T-helper 17 cell (primary cell): ENCODE measurements at regions not wholly inside any gene's neighbourhood (a gene's known extent, or its start where the extent isn't known, plus 50 kb on each side); places are given as distances from the start of the nearest gene placed in this dataset.

Source experiments
- ATAC-seq: fragments of 150-1000 bp; cut with Tn5 transposase; 2 replicates; pipeline ENCODE4 v1.10.0; 2021; ENCODE audit warnings: mild to moderate bottlenecking, moderate library complexity
- DNase-seq, 3 donors: peaks; one replicate each; pipeline versions ENCODE4 v3.0.0 to v3.0.0-alpha.2; 2020 to 2021
- H3K9me3 ChIP-seq: one replicate; pipeline ENCODE4 v1.7.0; 2013; ENCODE audit warnings: low read length, mild to moderate bottlenecking; ENCODE audit not compliant: control insufficient read depth, poor library complexity, severe bottlenecking
- H3K27ac Mint-ChIP-seq: one replicate; pipeline ENCODE4 v1.8.0; 2022; ENCODE audit warnings: mild to moderate bottlenecking, moderate library complexity, mixed read lengths
- H3K27me3 Mint-ChIP-seq: one replicate; pipeline ENCODE4 v1.8.0; 2022; ENCODE audit warnings: mixed read lengths
- H3K36me3 Mint-ChIP-seq: one replicate; pipeline ENCODE4 v1.8.0; 2022; ENCODE audit warnings: low read depth, mixed read lengths
- H3K4me1 Mint-ChIP-seq: one replicate; pipeline ENCODE4 v1.8.0; 2022; ENCODE audit warnings: mild to moderate bottlenecking, mixed read lengths
- H3K4me3 Mint-ChIP-seq: one replicate; pipeline ENCODE4 v1.8.0; 2022; ENCODE audit warnings: mild to moderate bottlenecking, moderate library complexity, mixed read lengths

DNA sequence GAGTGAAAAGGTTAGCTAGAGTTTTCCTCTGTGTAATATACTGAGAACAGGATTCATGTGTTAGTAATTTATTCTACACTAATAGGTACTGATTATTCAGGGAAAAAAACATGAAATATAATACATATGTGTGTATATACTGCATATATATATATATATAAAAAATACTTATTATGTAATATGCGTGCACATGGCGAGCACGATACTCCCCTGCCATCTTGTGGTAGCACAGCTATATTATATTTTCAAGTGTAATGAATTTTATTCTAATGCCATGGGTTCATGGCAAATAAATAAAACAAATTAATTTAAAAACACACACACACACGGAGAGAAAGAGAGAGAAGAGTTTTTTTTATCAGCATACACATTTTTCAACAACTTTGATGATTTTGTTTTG lies 460.6 kb downstream of the KCNJ2 start:
- H3K9me3 ChIP-seq = no peaks in the 10 kb centered on the region
- no peaks in the 10 kb centered on the region for H3K4me1 Mint-ChIP-seq
- no peak for DNase-seq
- H3K4me3 Mint-ChIP-seq = no peak overlapping the region
- no peak overlapping the region for H3K27ac Mint-ChIP-seq
- H3K36me3 Mint-ChIP-seq = no peaks in the 10 kb centered on the region
- ATAC-seq = no peak
- H3K27me3 Mint-ChIP-seq = peaks cover 18% of the 10 kb centered on the region

DNA sequence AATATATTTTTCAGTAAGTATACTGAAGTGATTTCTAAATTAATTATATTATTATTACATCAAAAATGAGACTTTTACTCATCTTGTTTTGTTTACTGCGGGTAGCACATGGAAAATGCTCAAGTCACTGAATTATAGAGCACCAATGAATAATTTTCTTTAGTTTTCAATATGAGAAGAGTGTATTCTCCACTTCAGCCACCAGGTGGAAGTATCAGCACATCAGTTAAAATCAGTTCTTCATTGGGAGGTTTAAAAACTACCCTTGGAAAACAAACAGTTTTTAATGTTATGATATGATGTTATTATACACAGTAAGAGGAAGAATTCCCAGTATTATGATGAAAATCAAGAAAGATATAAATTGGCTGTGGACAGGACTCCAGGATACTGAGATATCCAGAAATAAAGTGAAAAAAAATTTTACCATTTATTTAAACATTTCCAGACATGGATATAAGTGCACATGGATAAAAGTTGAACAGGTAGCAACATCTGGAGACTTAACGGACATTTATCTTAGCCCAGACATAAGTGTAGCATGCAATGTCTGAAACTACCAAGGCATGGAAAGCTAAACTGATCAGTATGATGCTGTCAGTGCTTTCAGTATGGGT lies 467.3 kb downstream of the KCNJ2 start:
- peaks cover 30% of the 10 kb centered on the region for H3K27me3 Mint-ChIP-seq
- DNase-seq (no peak), ATAC-seq (no peak)
- H3K36me3 Mint-ChIP-seq = no peaks in the 10 kb centered on the region
- H3K4me1 Mint-ChIP-seq = no peaks in the 10 kb centered on the region
- H3K27ac Mint-ChIP-seq = no peak overlapping the region
- no peaks in the 10 kb centered on the region for H3K9me3 ChIP-seq
- no peak overlapping the region for H3K4me3 Mint-ChIP-seq

DNA sequence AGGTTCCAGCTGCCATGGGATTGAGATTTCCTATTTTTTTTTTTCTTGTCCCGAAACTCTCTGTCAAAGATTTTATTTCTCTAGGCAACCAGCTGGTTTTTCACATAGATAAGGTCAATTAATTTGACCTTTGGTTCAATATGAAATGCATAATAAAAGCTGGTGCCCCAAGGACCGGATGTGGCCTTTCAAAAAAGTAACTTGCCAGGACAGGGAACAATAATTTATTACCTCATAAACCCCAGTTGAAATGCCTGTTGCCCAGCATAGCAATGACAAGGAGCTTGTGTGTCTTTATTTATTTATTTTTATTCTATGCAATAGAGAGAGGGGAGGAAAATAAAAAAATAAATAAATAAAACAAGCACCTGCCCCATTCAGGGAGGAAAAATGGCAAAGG lies 472.7 kb downstream of the KCNJ2 start:
- DNase-seq (no peak), ATAC-seq (no peak)
- no peaks in the 10 kb centered on the region for H3K4me1 Mint-ChIP-seq
- H3K27me3 Mint-ChIP-seq = peaks cover 19% of the 10 kb centered on the region
- H3K36me3 Mint-ChIP-seq = no peaks in the 10 kb centered on the region
- H3K4me3 Mint-ChIP-seq = no peak overlapping the region
- H3K9me3 ChIP-seq = no peaks in the 10 kb centered on the region
- H3K27ac Mint-ChIP-seq = no peak overlapping the region

DNA sequence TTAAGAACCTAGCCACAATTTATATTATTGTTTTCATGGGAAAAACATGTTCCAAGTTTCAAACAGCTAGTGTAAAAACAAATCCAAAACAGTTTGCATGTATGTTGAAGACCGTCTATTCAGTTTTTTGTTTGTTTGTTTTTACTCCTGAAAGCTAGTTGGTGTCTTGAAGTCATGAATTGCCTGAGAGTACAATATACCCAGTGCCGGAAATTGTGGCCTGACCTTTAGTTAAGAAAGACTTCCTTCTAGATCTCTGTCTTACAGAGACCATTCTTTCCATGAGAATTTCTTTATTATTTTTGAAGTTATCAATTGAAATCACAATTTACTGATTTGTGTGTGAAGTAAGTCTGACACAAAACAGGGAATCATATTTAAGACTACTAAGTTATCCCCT lies 474.8 kb downstream of the KCNJ2 start:
- no peak for DNase-seq
- H3K36me3 Mint-ChIP-seq = no peaks in the 10 kb centered on the region

DNA sequence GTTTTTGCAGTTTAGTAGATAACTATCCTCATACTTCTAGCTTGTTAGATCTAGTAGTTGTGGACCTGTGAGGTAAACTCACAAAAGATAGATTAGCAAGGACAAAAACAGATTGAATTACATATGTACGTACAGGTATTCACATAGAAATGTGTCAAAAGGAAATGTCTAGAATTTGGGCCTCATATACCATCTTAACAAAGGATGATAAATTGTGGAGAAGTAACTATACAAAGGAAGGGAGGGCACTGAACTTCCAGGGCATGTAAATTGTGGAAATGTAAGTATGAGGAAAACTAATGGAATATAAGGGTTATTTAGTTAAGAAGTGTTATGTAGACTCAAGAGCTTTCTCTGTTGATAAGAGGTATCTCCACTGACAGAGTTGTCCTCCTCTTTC lies 477.3 kb downstream of the KCNJ2 start:
- Mint-ChIP-seq H3K4me1 (no peaks in the 10 kb centered on the region), H3K27ac (no peak overlapping the region), H3K27me3 (peaks cover 15% of the 10 kb centered on the region), H3K36me3 (no peaks in the 10 kb centered on the region), H3K4me3 (no peak overlapping the region)
- ATAC-seq (no peak), DNase-seq (no peak)
- no peaks in the 10 kb centered on the region for H3K9me3 ChIP-seq

More for the DNA sequence above, 474.8 kb downstream of the KCNJ2 start:
- Mint-ChIP-seq H3K27ac (no peak overlapping the region), H3K4me3 (no peak overlapping the region), H3K27me3 (peaks cover 17% of the 10 kb centered on the region), H3K4me1 (no peaks in the 10 kb centered on the region)
- H3K9me3 ChIP-seq = no peaks in the 10 kb centered on the region
- no peak for ATAC-seq

DNA sequence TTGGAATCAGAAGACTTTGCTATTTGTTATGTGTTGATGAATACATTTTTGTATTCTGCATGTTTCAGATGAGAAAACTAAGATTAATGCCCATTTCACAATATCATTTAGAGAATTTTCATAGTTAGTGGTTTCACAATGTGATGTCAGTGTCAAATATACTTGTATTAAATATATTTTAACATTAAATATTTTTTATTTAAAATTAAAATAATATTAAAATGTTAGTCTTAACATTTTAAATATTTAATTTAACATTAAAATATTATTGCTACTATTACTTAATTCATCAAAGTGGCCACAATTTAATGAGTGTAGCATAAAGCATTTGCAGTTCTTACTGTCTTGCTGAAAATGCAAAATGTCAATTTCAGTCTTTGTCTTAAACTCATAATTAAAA lies 478.8 kb downstream of the KCNJ2 start:
- no peak overlapping the region for H3K27ac Mint-ChIP-seq
- H3K27me3 Mint-ChIP-seq = peaks cover 15% of the 10 kb centered on the region
- H3K4me3 Mint-ChIP-seq = no peak overlapping the region
- no peak for ATAC-seq
- H3K9me3 ChIP-seq = no peaks in the 10 kb centered on the region
- H3K36me3 Mint-ChIP-seq = no peaks in the 10 kb centered on the region
- no peaks in the 10 kb centered on the region for H3K4me1 Mint-ChIP-seq
- DNase-seq = no peak

DNA sequence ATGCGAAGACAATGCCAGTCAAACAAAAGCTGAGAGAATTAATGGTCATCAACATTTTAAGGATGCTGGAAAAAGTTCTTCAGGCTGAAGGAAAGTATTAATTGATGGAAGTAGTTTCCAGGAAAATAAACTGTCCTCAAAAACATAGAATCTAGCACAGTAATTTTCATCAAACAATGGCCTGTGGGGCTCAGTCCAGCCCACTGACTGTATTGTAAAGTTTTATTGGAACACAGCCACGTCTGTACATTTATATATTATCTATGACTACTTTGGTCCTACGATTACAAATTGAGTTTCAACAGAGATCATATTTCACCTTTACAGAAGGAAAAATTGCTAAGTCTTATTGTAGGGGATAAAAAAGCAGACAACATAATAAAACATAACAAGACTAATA lies 484.5 kb downstream of the KCNJ2 start:
- no peak for DNase-seq
- no peak for ATAC-seq
- H3K27me3 Mint-ChIP-seq = peaks cover 19% of the 10 kb centered on the region

DNA sequence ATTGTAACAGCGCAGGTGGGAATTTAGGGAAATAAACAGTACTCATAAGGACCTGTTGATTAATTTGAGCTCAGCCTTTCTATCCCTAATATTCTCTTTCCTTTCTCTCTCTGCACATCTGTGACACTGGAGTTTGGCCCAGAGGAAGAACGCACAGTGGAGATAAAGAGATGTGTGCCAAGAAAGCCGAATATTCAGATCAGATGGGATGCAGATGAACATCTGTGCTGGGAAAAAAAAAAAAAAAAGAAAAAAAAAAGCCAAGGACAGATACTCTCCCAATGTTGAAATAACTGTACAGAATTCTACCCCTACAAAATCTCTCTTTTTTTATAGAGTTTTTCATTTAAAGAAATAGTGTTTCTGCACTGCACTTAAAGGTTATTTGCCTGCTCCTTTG lies 485.4 kb downstream of the KCNJ2 start:
- DNase-seq = no peak
- Mint-ChIP-seq H3K36me3 (no peaks in the 10 kb centered on the region), H3K4me1 (no peaks in the 10 kb centered on the region), H3K27me3 (peaks cover 16% of the 10 kb centered on the region), H3K27ac (no peak overlapping the region), H3K4me3 (no peak overlapping the region)
- no peak for ATAC-seq
- H3K9me3 ChIP-seq = no peaks in the 10 kb centered on the region

More for the DNA sequence above, 484.5 kb downstream of the KCNJ2 start:
- Mint-ChIP-seq H3K4me1 (no peaks in the 10 kb centered on the region), H3K36me3 (no peaks in the 10 kb centered on the region), H3K27ac (no peak overlapping the region), H3K4me3 (no peak overlapping the region)
- no peaks in the 10 kb centered on the region for H3K9me3 ChIP-seq

DNA sequence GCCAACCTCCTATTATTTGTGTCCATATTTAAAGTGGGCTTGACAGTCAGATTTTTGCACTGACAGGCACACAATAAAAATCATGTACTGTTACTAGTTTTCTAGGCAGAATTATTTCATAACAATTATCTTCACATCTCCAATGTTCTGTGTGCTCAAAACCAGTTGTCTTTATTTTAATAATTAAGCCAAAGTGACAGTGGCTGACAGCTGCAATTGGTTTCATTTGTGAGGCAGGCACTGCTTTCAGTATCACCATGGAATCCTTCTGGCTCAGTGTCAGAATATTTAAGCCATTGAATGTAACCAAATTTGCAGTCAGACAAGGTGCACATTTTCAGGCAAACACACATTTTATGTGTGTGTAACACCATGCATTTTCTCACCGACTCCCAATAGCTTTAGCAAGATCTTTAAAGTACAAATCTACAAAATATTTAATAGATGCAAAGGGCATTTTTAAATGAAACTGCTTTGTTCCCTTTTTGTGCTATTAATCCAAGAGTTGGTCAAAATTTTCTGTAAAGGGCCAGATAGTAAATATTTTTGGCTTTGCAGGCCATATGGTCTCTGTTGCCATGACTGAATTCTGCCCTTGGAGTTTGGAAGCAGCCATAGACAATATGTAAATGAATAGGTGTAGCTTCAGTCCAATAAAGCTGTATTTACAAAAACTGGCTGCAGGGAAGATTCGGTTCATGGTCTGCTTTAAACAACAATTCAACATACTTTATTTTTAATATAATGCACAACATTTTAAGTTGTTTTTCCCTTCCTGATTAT lies 486.0 kb downstream of the KCNJ2 start:
- Mint-ChIP-seq H3K27ac (no peak overlapping the region), H3K36me3 (no peaks in the 10 kb centered on the region), H3K27me3 (peaks cover 16% of the 10 kb centered on the region), H3K4me1 (no peaks in the 10 kb centered on the region), H3K4me3 (no peak overlapping the region)
- no peak for DNase-seq
- no peak for ATAC-seq
- H3K9me3 ChIP-seq = no peaks in the 10 kb centered on the region

DNA sequence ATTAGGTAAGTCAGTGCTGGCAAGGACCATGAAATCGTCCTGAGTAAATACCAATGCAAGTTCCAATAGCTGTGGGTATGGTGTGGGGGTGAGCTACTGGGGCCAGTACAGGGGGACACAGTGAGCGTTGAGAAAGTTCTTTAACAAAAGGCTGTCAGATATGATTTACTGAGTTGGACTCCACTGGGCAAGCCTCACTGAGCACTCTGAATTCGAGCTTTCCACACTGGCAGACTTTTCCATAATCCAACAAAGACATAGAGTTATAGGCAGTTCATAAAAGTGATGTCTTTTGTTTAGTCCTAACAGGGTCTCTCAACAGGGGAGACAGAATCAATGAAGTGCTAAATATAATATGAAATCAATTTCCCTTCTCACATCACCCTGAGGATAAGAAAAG lies 489.0 kb downstream of the KCNJ2 start:
- H3K27me3 Mint-ChIP-seq = peaks cover 10% of the 10 kb centered on the region
- H3K9me3 ChIP-seq = no peaks in the 10 kb centered on the region
- DNase-seq (no peak), ATAC-seq (no peak)
- no peak overlapping the region for H3K4me3 Mint-ChIP-seq
- H3K4me1 Mint-ChIP-seq = no peaks in the 10 kb centered on the region
- no peak overlapping the region for H3K27ac Mint-ChIP-seq
- no peaks in the 10 kb centered on the region for H3K36me3 Mint-ChIP-seq

DNA sequence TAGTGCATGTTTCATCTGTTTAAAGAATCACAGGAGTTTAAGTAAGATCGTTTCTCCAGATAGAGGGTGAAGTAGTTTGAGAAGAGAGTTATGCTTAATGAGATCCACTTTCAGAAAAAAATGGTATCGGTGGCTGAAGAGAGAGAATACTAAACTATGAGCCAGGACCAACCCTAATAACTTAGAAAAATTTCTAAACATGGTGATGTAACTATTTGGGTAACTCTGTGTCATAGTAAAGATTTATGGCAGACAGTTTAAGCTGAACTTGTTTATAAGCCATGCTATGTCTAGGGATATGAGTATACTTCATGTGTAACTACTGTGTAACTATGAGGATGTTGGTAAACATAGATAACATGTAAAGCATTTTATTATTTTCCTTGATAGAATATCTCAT lies 489.5 kb downstream of the KCNJ2 start:
- Mint-ChIP-seq H3K4me3 (no peak overlapping the region), H3K27ac (no peak overlapping the region), H3K27me3 (peaks cover 6% of the 10 kb centered on the region), H3K4me1 (no peaks in the 10 kb centered on the region), H3K36me3 (no peaks in the 10 kb centered on the region)
- ATAC-seq (no peak), DNase-seq (no peak)
- no peaks in the 10 kb centered on the region for H3K9me3 ChIP-seq

DNA sequence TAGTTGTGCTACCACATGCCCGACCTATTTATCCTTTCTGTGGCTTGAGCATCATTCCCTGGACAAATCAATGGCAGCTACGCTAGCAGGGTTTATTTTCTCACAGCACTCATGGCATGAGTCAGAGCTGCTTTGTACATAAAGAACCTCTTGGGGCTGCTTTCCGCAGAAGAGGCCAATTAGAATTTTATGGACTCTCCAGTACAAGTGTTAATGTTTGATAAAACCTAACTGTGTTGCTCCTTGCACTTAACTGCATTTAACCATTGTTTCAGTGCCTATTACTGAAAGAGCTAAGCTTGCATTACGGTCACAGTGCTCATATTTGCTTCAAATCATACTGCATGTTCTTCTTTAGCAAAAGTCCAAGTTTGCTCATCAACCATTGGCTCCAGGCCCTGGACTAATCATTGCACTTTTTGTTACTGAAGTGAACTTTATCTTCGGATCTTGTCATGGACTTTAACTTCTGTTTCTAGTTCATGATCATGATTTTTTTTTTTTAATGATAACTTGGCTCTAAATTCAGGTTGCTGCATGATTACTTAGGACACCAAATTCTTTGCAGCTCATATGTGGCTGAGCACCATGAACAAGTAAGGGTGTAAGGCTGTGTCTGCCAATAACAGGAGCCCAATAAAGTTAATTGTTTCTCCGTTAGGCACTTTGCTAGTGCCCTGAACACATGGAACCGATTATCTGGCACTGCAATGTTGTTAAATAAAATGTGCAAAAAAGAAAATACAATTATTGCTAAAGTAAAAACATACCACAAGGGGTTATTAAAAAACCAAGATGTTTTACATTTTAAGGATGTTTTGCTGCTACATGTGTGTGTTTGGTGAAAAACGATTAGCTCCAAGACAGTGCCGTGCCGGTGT lies 492.2 kb downstream of the KCNJ2 start:
- Mint-ChIP-seq H3K4me1 (no peaks in the 10 kb centered on the region), H3K4me3 (no peak overlapping the region), H3K27ac (no peak overlapping the region), H3K36me3 (no peaks in the 10 kb centered on the region), H3K27me3 (peaks cover 6% of the 10 kb centered on the region)
- H3K9me3 ChIP-seq = no peaks in the 10 kb centered on the region
- no peak for DNase-seq
- no peak for ATAC-seq

DNA sequence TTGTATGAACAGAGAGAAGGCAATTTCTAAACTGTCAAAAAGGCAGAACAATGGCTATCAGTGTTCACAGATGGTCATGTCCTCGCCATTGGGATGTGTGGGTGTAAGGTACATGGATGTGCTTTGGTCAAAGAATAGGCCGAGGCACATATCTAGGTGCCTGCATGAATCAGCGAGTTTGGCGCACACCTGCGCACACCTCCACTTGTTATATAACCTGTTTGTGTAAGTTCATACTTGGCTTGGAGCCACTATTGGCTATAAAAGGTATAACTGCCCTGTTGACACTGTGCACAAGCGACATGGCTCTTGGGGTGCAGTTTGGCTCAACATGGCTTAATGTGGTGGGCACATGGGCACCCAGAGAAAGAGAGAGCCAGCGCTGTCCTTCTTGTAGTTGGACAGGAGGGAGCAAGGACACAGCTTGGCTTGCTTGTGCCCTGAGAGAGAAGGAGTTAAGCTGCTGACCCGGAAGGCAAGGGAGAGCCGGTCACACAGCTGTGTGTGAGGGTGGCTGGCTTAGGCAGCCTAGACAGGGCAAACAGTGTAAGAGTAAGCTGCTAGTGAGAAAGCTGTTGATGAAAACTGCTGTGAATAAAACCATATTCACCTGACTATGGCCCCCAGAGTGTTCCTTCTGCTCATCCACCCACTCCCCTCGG lies 499.1 kb downstream of the KCNJ2 start:
- no peaks in the 10 kb centered on the region for H3K4me1 Mint-ChIP-seq
- H3K27ac Mint-ChIP-seq = no peak overlapping the region
- ATAC-seq (no peak), DNase-seq (no peak)
- no peaks in the 10 kb centered on the region for H3K9me3 ChIP-seq
- H3K4me3 Mint-ChIP-seq = no peak overlapping the region
- no peaks in the 10 kb centered on the region for H3K27me3 Mint-ChIP-seq
- no peaks in the 10 kb centered on the region for H3K36me3 Mint-ChIP-seq
